Naive thymus-derived CD8-positive, alpha-beta T cell (primary cell): ENCODE measurements at regions not wholly inside any gene's neighbourhood (a gene's known extent, or its start where the extent isn't known, plus 50 kb on each side); places are given as distances from the start of the nearest gene placed in this dataset.

Experiments used
- ATAC-seq, 2 donors: fragments of 150-1000 bp; cut with Tn5 transposase in 1 of 2; sonication (Bioruptor Pico), chemical (Tn5 transposase) in 1 of 2; 1 replicate in 1 of 2; 2 replicates in 1 of 2; pipeline ENCODE4 v1.10.0; 2021; ENCODE audit warnings: mild to moderate bottlenecking in 2 of 2, moderate library complexity in 2 of 2
- POLR2A ChIA-PET: fragments of 350-600 bp; sonication (Branson Sonifier 250); formaldehyde crosslinking; loops from one replicate; lab custom pipeline; 2021; ENCODE audit warnings: antibody characterized with exemption; lab: Charles Lee
- DNase-seq, 10 donors: peaks; one replicate each; pipeline versions ENCODE4 v3.0.0 to v3.0.0-alpha.2; 2020 to 2022
- H3K27ac Mint-ChIP-seq, 10 donors: one replicate each; pipeline ENCODE4 v1.8.0; 2020 to 2022; ENCODE audit warnings: mild to moderate bottlenecking in 10 of 10, mixed read lengths in 10 of 10, moderate library complexity in 4 of 10, inconsistent platforms in 1 of 10
- H3K27me3 Mint-ChIP-seq, 5 donors: one replicate each; pipeline ENCODE4 v1.8.0; 2021 to 2022; ENCODE audit warnings: mixed read lengths in 5 of 5
- H3K36me3 Mint-ChIP-seq, 3 donors: one replicate each; pipeline ENCODE4 v1.8.0; 2020 to 2022; ENCODE audit warnings: mixed read lengths in 3 of 3, mild to moderate bottlenecking in 2 of 3, inconsistent platforms in 1 of 3
- H3K4me1 Mint-ChIP-seq, 4 donors: one replicate each; pipeline ENCODE4 v1.8.0; 2021 to 2022; ENCODE audit warnings: mixed read lengths in 4 of 4
- H3K4me3 Mint-ChIP-seq, 10 donors: one replicate each; pipeline ENCODE4 v1.8.0; 2020 to 2022; ENCODE audit warnings: mild to moderate bottlenecking in 10 of 10, mixed read lengths in 10 of 10, moderate library complexity in 6 of 10, inconsistent platforms in 1 of 10
- H3K9me3 Mint-ChIP-seq, 9 donors: one replicate each; pipeline ENCODE4 v1.8.0; 2020 to 2022; ENCODE audit warnings: mixed read lengths in 9 of 9, mild to moderate bottlenecking in 3 of 9, inconsistent platforms in 1 of 9, moderate library complexity in 1 of 9

DNA sequence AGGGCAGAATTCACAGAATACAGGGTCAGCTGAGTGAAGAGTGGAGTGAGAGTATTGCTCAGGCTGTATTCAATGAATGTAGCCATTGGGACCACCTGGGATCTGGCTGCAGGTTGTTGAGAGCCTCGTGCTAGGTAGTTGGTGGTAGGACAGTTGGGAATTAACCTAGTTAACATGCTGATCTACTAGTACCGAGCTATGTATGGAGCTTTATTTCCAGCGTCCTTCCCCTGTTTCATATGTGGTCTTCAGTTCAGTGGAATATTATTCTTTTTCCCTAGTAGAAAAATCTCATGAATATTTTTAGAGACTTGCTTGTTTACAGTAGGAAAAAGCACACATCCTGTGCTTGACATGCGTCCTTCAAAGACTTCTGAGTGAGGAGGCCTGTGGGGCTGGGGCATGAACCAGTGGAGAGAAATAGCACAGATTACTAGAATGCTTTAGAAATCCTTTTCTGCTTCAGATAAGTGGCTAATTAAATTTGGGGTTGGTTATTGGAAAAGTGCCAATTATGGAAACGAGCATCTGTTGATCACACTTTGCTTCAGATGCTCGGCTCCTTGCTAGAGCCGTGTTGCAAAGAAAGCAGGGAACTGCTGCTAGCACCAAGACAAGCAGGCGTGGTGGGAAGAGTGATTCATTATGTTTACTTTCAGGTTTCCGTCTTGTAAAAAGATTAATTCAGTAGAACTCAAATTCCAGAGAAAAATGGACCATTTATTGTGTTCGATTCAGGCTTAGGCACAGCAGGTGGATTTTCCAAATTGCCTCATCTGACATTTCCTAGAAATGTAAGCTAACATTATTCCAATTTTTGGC is 53.6 kb downstream of the ARF6 start:
- Mint-ChIP-seq H3K9me3 (peaks cover 0 to 15% (median 3%) of the 10 kb centered on the region in 9 donors), H3K27me3 (no peaks in the 10 kb centered on the region), H3K36me3 (peaks cover 0 to 9% (median 0%) of the 10 kb centered on the region in 3 donors), H3K4me3 (peak overlapping the region; percentile 6 to 82 (median 70)), H3K4me1 (peaks cover 42 to 77% (median 70%) of the 10 kb centered on the region in 4 donors), H3K27ac (peak overlapping the region; percentile 87 to 99 (median 92))
- ATAC-seq (peak; percentile 75 to 76), DNase-seq (peak in 6 of 10 donors; percentile 9 to 64 (median 26))
- POLR2A ChIA-PET = interaction anchor here (0.6 to 3.4 kb wide), 20 partner anchors 9 to 855 kb away, joined by 3 to 45 read pairs (median 5); partner anchors contain the start of gene ARF6

DNA sequence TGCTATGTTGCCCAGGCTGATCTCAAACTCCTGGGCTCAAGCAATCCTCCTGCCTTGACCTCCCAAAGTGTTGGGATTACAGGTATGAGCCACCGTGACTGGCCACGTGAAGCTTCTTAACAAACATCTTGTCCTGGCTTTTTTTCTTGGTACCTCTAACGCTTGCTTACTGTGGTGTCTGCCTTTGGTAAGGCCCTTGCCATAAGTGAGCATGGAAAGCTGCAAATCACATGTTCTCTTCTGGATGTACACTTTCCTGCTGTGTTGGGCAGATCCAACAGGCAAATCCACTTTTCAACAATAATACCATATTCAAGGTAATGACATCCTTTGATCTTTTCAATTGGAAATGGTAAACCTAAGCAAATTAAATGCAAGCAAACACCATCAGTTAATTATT is 54.6 kb downstream of the ARF6 start:
- peak overlapping the region in 3 of 10 donors; percentile 5 to 33 (median 22) for H3K4me3 Mint-ChIP-seq
- H3K9me3 Mint-ChIP-seq = peaks cover 0 to 11% (median 3%) of the 10 kb centered on the region in 9 donors
- no peaks in the 10 kb centered on the region for H3K27me3 Mint-ChIP-seq
- POLR2A ChIA-PET = interaction anchor here (1.1 to 3.4 kb wide), 6 partner anchors 8 to 85 kb away, joined by 3 to 45 read pairs (median 5); no protein-coding TSS in a partner anchor
- peak overlapping the region in 8 of 10 donors; percentile 70 to 99 (median 84) for H3K27ac Mint-ChIP-seq
- H3K36me3 Mint-ChIP-seq = peaks cover 0 to 7% (median 0%) of the 10 kb centered on the region in 3 donors
- H3K4me1 Mint-ChIP-seq = peaks cover 41 to 75% (median 65%) of the 10 kb centered on the region in 4 donors
- DNase-seq (no peak), ATAC-seq (no peak)

DNA sequence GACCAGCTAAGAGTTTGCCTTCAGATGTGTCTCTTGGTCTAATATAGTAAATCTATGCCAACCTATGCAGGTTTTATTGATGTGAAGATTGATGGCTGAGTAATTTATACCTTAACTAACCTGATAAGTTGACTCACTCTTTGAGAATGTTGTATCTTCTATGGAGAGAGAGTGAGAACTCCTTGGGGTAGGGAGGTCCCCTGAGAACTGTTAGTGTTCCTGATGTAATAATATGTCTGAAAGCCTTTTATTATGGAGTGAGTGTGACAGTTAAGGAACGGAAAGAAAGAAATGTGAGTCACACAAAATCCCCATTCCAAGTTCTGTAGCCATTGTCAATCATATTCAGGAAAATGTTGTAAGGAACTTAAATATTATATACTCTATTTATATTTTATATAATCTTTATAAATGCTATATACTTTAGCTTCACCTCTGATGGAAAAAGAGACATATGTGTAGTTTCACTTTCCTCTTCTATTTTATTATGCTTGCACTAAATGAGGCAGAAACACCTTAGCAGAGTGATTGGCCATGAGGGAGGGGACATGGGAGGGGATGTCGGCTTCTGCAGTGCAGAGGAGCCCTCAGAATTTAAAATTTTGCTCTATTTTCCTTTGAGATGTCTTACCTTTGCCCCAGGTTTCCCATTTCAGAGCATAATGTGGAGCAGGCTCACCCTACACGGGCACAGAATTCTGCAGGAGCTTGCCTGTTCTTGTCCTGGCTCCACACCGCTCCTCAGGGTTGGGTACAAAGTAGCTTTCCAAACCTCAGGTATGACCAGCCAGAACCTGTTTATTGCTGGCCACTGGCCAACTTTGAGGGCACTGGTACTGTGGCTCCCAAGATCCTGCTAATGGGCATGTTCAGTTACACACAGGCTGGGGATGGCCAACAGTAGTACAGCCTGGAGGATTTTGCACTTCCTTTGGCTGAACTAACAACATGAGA is 57.7 kb downstream of the ARF6 start:
- H3K4me1 Mint-ChIP-seq = peaks cover 32 to 58% (median 44%) of the 10 kb centered on the region in 4 donors
- no peaks in the 10 kb centered on the region for H3K9me3 Mint-ChIP-seq
- ATAC-seq = no peak
- H3K27ac Mint-ChIP-seq = peak overlapping the region in 3 of 10 donors; percentile 70 to 72 (median 71)
- no peaks in the 10 kb centered on the region for H3K27me3 Mint-ChIP-seq
- POLR2A ChIA-PET = interaction anchor here (0.7 to 1.9 kb wide), 8 partner anchors 9 to 49 kb away, joined by 3 to 5 read pairs (median 4); no protein-coding TSS in a partner anchor
- no peaks in the 10 kb centered on the region for H3K36me3 Mint-ChIP-seq
- H3K4me3 Mint-ChIP-seq = peak overlapping the region in 1 of 10 donors; percentile 56
- DNase-seq = no peak

DNA sequence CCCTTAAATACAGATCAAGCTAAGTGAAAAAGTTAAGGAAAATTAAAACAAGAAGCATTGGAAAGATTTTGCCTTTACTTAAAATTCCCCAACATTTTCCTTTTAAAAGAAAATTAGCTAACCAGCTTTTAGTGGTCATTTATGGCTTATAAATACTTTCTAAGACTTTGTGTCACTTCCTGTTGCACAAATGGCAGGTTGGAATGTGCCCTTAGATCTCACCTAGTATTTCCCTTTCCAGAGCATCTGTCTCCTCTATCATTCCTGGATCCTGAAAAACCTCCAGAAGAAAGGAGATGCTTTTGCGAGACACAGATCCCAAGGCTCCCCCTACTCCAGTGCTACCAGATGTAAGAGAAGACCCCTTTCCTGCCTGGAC is 58.3 kb downstream of the ARF6 start:
- Mint-ChIP-seq H3K9me3 (no peaks in the 10 kb centered on the region), H3K27ac (peak overlapping the region in 3 of 10 donors; percentile 2 to 78 (median 14)), H3K27me3 (no peaks in the 10 kb centered on the region), H3K36me3 (no peaks in the 10 kb centered on the region), H3K4me1 (peaks cover 26 to 51% (median 38%) of the 10 kb centered on the region in 4 donors), H3K4me3 (no peak overlapping the region)
- POLR2A ChIA-PET = interaction anchor here (0.7 to 1.9 kb wide), 6 partner anchors 8 to 48 kb away, joined by 3 to 4 read pairs (median 4); no protein-coding TSS in a partner anchor
- ATAC-seq = no peak
- no peak for DNase-seq

DNA sequence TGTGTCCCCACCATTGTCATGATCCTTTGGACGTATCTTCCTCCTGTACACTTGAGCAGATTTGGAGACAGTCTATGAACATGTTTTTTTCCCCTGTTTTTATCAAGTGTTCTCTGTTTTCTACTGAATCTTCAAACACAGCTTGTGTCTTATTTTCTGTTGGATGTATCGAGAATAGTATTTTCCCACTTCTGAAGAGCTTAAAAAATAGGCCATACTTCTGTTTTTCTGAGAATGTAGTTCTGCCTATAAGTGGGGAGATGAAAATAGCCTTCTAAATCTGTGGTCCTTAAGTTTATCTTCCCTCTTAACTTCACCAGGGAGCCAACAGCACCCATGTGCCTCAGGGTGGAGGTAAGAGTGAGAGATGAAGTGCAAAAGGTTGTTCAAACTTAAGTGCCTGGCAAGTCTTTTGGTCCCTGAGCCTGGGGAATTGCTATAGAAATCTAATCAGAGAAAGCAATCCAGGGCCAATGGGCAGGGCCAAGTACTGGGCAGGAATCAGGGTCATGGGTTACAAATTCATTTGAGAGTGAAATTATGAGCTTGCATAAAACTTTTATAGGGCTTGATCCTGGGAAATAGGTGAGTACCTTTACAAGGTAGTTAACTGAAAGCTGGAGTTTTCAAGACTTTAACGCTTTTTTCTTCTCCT is 58.9 kb downstream of the ARF6 start:
- Mint-ChIP-seq H3K27me3 (no peaks in the 10 kb centered on the region), H3K4me3 (no peak overlapping the region), H3K9me3 (no peaks in the 10 kb centered on the region), H3K4me1 (peaks cover 21 to 45% (median 32%) of the 10 kb centered on the region in 4 donors), H3K36me3 (no peaks in the 10 kb centered on the region), H3K27ac (peak overlapping the region in 3 of 10 donors; percentile 2 to 78 (median 14))
- POLR2A ChIA-PET = interaction anchor here (0.6 to 1.9 kb wide), 5 partner anchors 9 to 316 kb away, joined by 3 to 4 read pairs (median 4); no protein-coding TSS in a partner anchor
- DNase-seq (no peak), ATAC-seq (no peak)

DNA sequence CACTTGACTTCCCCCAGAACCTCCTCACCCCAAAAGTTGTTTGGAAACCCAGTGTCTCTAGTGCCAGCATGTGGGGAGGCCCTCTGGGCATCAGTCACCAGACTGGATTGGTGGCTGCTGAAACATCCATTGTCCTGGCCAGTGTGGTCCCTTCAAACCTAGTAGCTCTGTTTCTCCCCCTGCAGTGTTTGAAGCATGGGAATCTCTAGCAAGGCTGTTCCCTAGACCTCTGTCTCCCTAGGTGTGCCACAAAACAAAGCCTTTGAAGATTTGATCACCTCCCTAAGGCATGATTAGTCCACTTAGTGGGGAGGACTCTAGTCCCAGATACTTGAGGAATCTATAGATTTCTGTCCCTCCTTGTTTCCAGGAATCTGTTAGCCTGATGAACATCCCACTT is 60.3 kb downstream of the ARF6 start:
- H3K27me3 Mint-ChIP-seq = no peaks in the 10 kb centered on the region
- H3K4me1 Mint-ChIP-seq = peaks cover 12 to 34% (median 21%) of the 10 kb centered on the region in 4 donors
- H3K4me3 Mint-ChIP-seq = no peak overlapping the region
- DNase-seq = no peak
- no peaks in the 10 kb centered on the region for H3K36me3 Mint-ChIP-seq
- POLR2A ChIA-PET = interaction anchor here (1.0 to 1.9 kb wide), 5 partner anchors 14 to 90 kb away, joined by 3 to 5 read pairs (median 4); no protein-coding TSS in a partner anchor
- no peaks in the 10 kb centered on the region for H3K9me3 Mint-ChIP-seq
- ATAC-seq = no peak
- no peak overlapping the region for H3K27ac Mint-ChIP-seq

DNA sequence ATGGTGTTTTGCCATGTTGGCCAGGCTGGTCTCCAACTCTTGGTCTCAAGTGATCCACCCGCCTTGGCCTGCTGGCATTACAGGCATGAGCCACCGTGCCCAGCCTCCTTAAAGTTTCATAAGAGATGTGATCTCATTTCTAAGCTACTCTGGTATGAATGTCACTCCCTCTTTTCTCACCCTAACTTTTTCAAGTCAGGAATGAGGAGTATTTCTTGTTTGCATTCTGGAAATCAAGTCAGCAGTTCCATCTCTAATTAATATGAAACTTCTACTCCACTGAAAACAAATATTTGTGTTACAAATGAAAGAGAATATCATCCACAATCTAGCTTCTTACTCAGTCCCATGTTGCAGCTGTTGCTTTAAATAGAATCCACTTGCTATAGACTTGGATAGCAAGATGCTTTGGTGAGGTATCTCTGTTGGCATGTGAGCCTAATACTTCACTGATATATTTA is 61.3 kb downstream of the ARF6 start:
- no peak for DNase-seq
- Mint-ChIP-seq H3K27me3 (no peaks in the 10 kb centered on the region), H3K4me1 (peaks cover 6 to 25% (median 18%) of the 10 kb centered on the region in 4 donors), H3K9me3 (no peaks in the 10 kb centered on the region), H3K4me3 (no peak overlapping the region), H3K27ac (no peak overlapping the region), H3K36me3 (no peaks in the 10 kb centered on the region)
- ATAC-seq = no peak
- POLR2A ChIA-PET = interaction anchor here (1.0 to 1.9 kb wide), 4 partner anchors 19 to 91 kb away, joined by 3 to 5 read pairs (median 4); no protein-coding TSS in a partner anchor

DNA sequence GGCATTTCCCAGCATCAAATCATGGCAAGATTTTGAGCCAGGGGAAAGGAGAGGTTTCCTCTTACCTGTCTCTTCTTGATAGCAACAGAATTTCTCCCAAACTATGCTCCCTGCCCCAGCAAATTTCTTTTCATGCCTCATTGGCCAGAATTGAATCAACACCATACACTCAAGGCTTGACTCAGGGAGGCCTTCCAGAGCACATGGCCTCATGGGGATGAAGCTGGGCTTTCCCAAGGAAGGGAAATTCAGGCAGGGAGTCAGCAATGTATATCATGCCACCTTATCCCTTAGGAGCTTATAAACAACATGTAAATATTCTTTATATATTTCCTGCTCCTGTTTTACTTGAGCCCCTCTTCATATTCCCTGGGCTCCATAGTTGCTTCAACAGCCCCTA is 62.1 kb downstream of the ARF6 start:
- no peak overlapping the region for H3K4me3 Mint-ChIP-seq
- no peaks in the 10 kb centered on the region for H3K36me3 Mint-ChIP-seq
- peaks cover 6 to 30% (median 24%) of the 10 kb centered on the region in 4 donors for H3K4me1 Mint-ChIP-seq
- H3K9me3 Mint-ChIP-seq = no peaks in the 10 kb centered on the region
- H3K27ac Mint-ChIP-seq = peak overlapping the region in 1 of 10 donors; percentile 58
- DNase-seq (no peak), ATAC-seq (no peak)
- H3K27me3 Mint-ChIP-seq = no peaks in the 10 kb centered on the region
- POLR2A ChIA-PET = interaction anchor here (2.0 kb wide), 1 partner anchor 9 kb away, joined by 6 read pairs; no protein-coding TSS in a partner anchor

DNA sequence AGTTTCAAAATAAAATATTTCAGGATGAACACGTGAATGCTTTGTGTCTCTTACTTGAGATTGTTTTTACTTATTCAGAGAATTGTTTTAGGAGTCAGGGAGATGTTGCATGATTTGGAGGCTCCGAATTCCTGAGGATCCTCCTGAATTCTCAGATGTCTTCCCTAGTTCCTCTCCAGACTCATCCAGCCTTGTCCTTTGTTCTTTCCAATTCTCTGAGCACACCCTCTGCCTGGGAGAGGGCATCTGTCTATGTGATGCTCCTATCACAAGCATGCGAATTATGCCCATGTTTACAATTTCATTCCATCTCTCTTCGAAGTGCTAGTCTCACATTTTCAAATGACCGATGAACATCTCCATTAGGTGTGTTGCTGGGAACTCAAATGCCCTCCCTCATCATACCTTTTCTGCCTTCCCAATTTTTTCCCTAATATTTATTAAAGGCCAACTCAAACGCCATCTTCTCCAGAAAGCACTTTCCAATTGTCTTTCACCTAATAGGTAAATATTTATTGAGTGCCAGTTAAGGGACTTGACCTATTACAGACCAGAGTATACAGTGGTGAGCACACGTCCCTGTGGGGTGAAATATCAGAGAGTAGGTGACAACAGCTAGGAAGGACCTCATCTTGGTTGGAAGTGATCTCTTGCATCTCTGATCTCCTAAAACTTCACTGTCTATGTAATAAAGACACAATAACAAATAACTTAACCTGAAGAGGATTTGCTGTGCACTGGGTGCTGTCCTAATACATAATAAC is 64.4 kb downstream of the ARF6 start:
- peaks cover 0 to 37% (median 10%) of the 10 kb centered on the region in 4 donors for H3K4me1 Mint-ChIP-seq
- H3K9me3 Mint-ChIP-seq = no peaks in the 10 kb centered on the region
- H3K27me3 Mint-ChIP-seq = no peaks in the 10 kb centered on the region
- H3K27ac Mint-ChIP-seq = peak overlapping the region in 2 of 10 donors; percentile 1 to 32
- DNase-seq (no peak), ATAC-seq (no peak)
- POLR2A ChIA-PET = interaction anchor here (0.6 to 1.0 kb wide), 3 partner anchors 11 to 151 kb away, joined by 3 to 5 read pairs (median 4); no protein-coding TSS in a partner anchor
- H3K4me3 Mint-ChIP-seq = no peak overlapping the region
- H3K36me3 Mint-ChIP-seq = no peaks in the 10 kb centered on the region

DNA sequence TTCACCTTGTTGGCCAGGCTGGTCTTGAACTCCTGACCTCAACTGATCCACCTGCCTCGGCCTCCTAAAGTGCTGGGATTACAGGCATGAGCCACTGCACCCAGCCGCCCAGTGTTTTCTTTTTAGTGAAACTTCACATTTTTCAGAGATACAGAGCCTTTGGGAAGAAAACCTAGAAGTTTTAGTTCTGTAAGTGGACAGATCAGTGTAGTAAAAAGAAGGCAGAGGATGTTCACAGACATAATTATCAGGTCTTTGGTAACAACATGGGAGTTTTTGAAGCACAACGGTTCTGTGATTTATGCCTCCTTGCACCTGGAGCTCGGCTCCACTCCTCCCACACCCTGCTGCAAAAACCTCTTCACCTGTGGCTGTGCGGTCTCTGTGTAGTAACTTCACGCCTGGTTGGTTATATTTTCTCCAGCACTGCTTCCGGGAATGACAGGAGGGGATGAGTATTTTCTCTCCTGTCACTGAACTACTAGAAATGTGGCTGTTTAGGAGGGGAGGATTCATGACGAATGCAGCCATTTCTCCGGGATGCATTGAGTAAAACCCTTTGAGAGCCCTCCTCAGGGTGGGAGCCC is 67.0 kb downstream of the ARF6 start:
- POLR2A ChIA-PET = interaction anchor here (0.6 kb wide), 1 partner anchor 51 kb away, joined by 3 read pairs; no protein-coding TSS in a partner anchor
- ATAC-seq = peak; percentile 78 to 84
- H3K27me3 Mint-ChIP-seq = no peaks in the 10 kb centered on the region
- no peaks in the 10 kb centered on the region for H3K9me3 Mint-ChIP-seq
- peak in 2 of 10 donors; percentile 4 to 16 for DNase-seq
- H3K4me3 Mint-ChIP-seq = peak overlapping the region in 8 of 10 donors; percentile 15 to 73 (median 44)
- H3K4me1 Mint-ChIP-seq = peaks cover 4 to 50% (median 7%) of the 10 kb centered on the region in 4 donors
- H3K27ac Mint-ChIP-seq = peak overlapping the region; percentile 19 to 85 (median 71)
- H3K36me3 Mint-ChIP-seq = no peaks in the 10 kb centered on the region
